CMK (cell line): ENCODE measurements at regions not wholly inside any gene's neighbourhood (a gene's known extent, or its start where the extent isn't known, plus 50 kb on each side); places are given as distances from the start of the nearest gene placed in this dataset.
"Not testable (repeated sequence)": the region's sequence is repeated elsewhere in the genome, so short reads cannot be mapped to it uniquely, and the experiment has no call there.

Experiments
- DNase-seq: peaks from one replicate; pipeline ENCODE4 v3.0.0-alpha.2; 2010; ENCODE audit warnings: low read depth

DNA sequence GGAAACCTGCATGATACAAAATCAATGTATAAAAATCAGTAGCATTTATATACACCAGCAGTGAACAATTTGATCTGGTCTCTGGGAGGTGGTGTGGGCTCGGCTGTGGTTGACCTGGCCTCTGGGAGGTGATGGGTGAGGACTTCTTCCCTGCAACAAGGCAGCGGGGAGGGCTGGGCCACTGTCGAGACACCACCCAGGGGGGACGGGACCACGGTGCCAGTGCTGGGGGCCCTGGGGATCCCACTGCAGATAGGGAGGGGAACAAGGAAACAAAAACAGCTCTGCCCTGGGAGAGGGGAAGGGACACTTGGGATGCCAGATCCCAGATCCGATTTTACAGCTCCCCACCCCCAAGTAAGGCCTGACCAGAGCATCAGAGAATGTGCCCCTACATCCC lies 189.6 kb upstream of the SFSWAP start:
- no peak for DNase-seq

DNA sequence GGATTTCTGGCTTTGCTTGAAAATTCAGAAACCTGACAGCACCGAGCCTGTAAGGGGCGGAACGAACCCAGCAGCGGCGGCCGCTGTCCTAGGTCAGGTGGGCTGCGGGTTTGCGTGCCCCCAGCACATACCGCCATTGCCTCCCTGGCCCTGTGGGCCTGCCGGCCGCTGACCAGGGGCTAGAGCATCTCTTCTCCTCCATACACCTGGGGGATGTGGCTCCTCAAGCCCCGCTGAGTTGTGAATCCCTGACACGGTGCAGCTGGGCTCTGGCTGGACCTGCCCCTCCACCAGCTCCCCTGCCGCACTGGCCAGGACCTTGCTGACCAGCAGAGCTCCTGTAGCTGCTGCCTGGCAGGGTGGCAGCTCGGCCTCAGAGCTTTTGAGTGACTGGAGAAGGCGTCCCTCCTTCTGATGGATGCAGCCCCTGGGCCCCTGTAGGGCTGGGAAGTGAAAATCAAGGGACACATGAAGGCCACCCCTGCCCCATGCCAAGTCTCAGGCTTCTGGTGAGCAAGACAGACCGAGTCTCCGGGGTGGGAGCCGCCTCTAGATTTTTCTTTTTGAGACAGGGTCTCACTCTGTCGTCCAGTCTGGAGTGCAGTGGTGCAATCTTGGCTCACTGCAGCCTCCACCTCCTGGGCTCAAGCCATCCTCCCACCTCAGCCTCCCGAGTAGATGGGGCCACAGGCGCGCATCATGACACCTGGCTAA lies 184.9 kb upstream of the SFSWAP start:
- DNase-seq = no peak

DNA sequence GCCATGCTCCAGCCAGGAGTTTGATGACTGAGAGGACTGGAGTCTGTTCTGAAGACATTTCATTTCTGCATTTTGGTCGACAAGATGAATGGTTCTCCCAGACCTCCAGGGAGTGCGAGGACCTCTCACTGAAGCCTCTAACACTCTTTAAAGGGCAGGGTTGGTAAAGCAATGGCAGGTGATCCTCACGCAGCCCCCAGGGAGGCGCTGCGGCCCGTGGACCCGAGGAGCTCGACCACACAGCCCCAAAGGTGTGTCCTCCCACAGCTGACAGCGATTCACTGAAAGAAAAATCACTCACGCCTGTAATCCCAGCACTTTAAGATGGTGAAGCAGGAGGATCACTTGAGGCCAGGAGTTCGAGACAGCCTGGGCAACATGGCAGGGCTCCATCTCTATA lies 183.8 kb upstream of the SFSWAP start:
- DNase-seq = no peak

DNA sequence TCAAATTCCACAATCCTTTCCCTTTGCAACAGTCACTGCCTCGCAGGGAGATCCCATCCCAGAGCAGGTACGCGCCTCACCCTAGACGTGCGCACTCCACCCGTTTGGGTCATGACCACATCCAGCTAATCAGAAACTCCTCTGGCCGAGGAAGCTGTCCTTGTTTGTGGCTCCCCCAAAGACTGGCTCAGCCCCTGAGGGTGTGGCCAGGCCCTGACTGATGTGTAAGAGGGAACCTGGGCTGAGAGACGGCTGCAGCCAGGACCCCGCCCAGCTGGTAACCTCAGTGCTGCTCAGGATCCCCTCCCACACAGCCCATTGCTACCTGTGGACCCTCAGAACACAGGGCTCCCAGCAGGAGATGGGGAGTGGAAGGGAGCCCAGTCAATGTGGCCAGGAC lies 183.2 kb upstream of the SFSWAP start:
- no peak for DNase-seq

DNA sequence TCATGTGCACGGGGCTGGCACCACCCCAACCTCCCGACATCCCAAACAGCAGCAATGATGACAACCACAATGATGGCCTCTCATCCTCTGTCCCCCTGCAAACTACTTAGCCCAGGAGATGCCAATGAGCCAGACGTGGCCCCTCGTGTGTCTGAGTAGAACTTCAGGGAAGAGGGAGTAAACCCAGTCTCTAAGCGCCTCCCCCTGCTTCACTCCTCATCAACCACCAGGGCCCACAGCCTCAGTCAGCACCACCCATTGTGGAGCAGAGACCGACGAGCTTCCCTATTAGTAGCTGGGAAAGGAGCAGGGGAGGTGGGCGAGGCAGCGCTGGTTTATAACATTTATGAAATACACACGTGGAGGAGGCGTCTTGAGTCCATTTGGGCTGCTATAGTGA lies 182.7 kb upstream of the SFSWAP start:
- DNase-seq = no peak

DNA sequence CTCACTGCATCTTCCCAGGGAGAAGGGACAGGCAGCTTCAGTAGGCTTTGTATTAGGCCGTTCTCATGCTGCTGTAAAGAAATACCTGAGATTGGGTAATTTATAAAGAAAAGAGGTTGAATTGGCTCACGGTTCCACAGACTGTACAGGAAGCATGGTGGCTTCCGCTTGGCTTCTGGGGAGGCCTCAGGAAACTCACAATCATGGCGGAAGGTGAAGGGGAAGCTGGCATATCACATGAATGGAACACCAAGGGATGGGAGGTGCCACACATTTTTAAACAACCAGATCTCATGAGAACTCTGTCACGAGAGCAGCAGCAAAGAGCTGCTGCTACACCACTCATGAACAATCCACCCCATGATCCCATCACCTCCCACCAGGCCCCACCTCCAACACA lies 182.2 kb upstream of the SFSWAP start:
- DNase-seq = no peak

DNA sequence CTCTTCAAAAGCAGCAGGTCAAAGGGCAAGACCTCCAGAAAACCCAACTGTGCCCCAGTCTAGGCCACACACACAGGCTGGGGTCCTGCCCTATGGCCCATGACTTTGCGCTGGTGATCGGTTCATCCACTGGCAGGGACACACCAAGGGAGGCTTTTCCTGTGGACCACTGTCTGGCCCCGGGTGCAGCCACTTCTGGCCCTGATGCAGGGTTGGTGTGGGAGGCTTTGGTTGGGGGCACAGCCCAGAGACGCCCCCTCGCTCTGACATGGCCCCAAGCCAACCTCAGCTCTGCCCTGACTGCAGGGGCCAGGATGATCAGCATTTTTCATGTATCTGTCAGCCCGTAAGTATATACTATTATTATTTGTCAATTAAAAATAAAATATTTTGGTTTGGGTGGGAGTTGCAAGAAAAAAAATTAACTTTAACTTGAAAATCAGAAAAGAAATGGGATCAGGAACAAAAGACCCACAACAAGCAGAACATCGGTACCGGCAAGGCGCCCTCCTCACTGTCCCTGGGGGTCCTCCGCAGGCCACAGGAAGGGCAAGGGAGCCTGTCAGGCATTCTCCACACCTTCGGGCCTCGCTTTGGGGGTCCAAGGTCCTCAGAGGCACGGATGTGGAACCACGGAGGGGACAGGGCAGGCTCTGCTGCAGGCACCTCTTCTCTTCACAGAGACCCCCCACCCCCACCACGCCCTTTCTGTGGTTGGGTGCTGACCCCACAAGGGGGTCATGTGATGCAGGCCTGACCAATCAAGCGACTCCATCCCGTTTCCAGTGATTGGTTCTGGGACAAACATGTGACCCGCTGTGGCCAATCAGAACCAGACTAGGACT lies 181.5 kb upstream of the SFSWAP start:
- DNase-seq = no peak

DNA sequence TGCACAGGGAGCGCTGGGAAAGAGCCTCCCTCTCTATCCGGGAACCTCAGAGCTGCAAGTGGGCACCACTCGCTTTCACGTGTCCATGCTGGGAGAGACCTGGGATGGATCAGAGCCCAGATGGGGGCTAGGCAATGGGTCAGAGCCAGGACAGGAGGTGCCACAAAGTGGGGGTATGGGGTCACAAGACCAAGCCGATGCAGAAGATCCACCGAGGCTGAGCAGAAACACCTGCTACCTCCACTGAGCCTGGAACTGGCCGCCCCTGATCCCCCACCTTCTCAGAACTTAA lies 180.9 kb upstream of the SFSWAP start:
- no peak for DNase-seq

DNA sequence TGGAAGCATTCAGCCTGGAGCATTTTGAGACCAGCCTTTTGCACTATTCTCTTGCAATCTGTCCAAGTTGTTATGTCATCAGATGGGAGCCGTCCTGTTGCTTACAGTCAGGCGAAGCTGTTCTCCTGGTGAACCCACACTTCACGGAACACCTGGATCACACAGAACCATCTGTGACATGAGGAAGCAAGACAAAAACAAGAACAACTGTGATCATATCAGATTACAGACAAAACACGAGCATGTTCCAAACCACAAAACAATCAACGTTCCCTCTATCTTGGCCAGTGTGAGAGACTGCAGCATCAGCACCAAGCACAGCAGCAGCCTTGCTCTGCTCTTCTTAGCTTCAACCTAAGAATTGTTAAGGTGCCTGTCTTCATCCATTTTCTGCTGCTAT lies 180.5 kb upstream of the SFSWAP start:
- no peak for DNase-seq

DNA sequence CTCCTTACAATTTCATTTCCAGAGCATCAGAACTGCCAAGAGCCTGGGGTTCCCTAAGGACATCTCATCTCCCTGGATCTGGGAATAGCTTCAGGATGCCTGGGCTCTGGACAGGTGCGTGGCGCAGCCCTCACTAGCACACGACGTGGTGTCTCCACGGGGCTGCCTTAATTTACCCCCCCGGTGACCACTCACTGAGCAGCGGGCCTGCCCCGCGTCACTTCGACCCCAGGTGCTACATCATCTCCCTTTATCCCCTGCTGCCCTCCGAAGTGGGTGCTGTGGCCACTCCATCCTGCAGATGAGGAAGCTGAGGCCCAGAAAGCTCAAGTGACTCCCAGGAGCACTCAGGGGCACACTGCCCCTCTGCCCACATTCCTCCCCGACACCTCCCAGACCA lies 177.8 kb upstream of the SFSWAP start:
- no peak for DNase-seq

DNA sequence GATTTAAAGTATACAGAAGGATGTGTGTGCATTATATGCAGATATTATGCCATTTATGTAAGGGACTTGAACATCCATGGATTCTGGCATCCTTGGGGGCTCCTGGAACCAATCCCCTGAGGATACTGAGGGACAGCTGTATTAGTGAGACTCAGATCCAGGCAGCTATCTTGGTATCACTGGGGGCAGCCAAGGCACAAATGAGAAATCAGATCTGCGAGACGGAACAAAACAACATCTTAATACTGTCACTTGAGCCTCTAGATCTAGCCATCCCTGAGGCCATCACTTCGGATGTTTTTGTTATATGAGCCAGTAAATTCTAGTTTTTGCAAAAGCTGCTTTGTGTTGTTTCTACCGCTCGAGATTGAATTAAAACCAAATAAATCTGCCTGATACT lies 175.1 kb upstream of the SFSWAP start:
- DNase-seq = no peak

DNA sequence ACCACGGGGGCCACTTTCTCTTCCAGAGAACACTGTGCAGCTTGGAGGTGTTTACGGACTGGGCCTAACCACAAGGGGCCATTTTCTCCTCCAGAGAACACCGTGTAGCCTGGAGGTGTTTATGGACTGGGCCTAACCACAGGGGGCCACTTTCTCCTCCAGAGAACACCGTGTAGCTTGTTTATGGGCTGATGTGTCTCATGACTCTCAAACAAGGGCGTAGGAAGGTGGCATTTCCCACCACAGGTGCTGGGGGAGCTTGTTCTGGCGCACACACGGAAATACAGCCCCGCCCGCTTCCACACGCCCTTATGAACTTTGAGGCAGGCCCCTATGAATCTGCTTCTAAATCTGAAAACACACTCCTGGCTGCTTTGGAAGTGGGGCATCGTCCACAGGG lies 174.6 kb upstream of the SFSWAP start:
- no peak for DNase-seq

DNA sequence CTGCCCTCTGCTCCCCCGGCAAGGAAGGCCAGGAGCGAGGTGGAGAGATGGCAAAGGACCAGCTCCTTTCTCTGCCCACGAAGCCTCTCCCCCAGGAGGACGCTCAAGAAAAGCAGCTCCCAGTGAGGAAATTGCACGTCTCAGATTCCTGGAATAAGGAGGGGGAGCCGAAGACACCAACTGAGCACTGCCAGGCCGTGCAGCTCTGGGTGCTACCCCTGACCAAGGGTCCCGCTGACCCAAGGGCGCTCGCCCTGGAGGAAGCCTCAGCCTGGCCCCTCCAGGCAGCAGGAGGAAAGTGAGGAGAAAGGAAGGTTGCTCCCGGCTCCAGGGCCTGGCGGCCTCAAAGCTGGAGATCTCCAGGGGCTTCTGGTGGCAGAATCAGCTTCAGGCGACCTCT lies 174.1 kb upstream of the SFSWAP start:
- DNase-seq = no peak

DNA sequence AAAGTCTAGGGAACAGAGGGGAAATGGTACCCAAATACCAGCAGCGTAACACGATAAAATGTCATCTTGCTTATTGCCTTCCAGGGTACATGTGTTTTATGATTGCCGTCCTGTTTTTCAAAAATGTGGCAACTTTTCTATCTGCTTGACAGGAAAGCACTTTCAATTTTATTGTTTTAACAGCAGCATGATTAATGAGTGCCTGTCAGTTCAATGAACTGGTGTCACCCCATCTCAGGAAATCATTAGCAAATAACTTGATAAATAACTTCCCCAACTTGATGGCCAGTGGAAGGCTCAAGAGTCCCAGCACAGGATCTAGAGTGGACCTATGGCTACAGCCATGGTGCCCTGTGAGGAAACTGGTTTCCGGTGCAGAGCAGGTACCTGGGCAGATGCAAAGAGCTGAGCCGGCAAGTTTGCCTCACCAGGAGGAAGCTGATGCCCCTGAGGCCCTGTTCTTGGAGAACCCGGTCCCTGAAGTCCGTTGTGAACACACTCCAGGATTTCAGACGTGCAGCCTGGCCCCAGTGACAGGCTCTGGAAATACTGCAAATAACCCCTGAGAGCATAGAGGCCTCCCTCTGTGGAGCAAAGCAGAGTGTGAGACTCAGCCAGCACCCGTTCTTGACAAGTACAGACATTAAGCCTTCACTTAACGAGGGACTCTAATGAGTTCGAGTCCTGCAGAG lies 173.5 kb upstream of the SFSWAP start:
- no peak for DNase-seq

DNA sequence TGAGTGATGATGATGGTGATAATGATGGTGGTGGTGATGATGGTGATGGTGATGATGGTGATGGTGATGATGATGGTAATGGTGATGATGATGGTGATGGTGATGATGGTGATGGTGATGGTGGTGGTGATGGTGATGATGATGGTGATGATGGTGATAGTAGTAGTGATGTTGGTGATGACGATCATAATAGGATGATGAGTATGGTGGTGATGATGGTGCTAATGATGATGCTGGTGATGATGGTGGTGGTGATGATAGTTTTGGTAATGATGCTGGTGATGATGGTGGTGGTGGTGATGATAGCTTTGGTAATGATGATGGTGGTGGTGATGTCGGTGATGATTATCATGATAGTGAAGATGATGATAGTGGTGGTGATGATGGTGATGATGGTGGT lies 171.5 kb upstream of the SFSWAP start:
- DNase-seq = no peak

DNA sequence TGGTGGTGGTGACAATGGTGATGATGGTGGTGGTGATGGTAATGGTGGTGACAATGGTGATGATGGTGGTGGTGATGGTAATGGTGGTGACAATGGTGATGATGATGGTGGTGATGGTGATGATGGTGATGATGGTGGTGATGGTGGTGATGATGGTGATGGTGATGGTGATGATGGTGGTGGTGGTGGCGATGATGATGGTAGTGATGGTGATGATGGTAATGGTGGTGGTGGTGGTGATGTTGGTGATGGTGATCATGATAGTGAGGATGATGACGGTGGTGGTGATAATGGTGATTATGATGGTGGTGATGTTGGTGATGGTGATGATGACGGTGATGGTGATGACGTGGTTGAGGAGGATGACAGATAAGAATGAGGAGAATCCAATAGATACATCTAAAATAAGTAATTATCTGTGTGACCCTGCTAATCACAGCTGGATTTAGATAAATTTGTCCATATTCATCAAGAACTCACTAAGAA lies 170.7 kb upstream of the SFSWAP start:
- no peak for DNase-seq

DNA sequence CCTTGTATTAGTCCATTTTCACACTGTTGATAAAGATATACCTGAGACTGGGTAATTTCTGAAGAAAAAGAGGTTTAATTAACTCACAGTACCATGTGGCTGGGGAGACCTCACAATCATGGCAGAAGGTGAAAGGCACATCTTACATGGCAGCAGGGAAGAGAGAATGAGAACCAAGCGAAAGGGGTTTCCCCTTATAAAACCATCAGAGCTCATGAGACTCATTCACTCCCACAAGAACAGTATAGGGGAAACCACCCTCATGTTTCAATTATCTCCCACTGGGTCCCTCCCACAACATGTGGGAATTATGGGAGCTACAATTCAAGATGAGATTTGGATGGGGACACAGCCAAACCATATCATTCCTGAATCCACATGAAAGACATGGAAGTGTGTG lies 169.4 kb upstream of the SFSWAP start:
- not testable (repeated sequence) for DNase-seq

DNA sequence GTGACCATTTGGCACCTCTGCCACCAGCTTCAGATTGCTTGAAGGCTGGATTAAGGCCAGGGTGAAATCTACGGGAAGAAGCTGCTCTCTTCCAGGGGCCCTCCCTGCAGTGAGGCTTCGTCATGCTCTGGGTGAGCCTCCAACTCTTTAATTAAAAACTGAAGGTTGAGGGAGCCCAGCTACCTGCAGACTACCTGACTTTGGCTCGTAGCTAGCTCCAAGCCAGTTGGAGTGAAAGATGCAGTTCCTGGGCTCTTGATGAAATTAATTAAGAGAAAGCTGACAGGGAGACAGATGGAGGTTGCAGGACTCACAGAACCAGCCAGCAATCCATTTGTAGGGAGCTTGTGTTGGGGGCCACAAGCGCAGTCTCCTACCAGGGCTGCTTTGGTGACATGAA lies 168.5 kb upstream of the SFSWAP start:
- DNase-seq = no peak

DNA sequence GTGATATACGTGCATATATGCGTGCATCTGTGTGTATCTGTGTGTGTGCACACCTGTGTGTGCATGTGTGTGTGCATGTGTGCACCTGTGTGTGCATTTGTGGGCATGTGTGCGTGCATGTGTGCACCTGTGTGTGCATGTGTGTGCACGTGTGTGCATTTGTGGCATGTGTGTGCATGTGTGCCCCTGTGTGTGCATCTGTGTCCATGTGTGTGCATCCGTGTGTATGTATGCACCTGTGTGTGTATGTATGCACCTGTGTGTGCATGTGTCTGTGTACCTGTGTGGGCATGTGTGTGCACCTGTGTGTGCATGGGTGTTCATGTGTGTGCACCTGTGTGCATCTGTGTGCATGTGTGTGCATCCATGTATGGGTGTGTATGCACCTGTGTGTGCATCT lies 167.8 kb upstream of the SFSWAP start:
- DNase-seq = no peak

DNA sequence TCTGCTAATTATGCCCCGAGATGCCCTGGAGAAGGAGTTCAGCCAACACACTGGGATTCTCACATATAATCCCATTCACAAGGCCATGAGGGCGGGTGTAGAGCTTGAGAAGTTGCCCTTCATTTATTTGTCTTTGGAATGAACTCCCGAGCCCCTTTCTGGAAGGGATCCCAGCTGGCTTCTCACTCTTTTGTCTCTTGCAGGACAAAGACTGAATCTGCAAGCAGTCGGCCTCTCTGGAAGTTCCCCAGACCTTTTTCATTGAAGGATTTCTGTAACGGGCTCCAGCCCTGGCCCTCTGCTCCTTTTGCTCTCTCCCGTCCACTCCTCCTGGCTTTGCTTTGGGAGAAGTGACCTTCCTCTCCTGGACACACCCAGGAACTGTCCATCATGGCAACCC lies 163.3 kb upstream of the SFSWAP start:
- no peak for DNase-seq

DNA sequence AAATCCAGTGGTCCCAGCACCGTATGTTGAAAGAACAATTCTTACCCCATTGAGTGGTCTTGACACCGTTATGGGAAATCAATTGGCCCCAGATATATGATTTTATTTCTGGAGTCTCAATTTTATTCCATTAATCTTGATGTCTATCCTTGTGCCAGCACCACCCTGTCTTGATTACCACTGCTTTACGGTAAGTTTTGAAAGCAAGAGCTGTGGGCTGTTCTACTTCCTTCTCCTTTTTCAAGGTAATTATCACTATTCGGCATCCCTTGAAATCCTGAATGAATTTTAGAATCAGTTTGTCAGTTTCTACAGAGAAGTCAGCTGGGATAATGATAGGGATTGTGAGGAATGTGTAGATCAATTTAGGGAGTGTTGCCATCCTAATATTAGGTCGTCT lies 160.8 kb upstream of the SFSWAP start:
- no peak for DNase-seq

DNA sequence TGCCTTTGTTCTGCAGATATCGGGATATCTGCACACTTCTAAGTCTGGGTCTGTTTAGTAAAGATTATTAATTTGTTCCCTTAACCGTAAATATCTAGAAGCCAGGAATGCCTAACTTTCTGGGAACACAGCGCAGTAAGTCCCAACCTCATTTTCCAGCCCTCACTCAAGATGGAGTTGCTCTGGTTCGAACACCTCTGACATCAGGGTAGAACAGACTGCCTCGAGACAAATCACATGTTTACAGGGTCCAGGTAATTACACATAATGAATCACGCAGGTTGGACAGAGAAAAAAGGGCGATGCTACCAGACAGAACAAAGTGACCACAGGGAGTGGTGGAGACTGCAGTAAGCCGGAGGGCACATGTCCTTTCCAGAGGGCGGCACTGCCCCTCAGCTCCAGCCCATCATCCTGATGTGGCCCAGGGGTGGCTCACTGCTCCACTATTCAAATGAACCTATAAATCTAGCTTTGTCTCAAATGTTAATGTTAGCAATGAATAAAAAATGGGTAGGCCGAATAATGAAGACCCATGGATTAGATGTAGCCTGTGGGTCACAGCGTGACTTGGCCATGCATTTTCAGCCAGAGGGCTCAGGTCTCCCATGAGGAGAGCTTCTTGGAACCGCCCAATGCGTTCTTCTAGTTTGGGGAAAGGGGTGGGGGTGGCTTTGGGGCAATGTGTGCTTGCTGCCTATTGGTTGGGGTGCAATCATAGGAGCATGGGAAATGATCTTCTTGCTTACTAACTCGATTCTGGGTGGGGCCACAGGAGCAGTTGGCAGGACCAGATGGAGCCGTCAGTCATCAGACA lies 159.0 kb upstream of the SFSWAP start:
- DNase-seq = no peak
